Trophoblast cell (in vitro differentiated cells and primary cell): ENCODE measurements at regions not wholly inside any gene's neighbourhood (a gene's known extent, or its start where the extent isn't known, plus 50 kb on each side); places are given as distances from the start of the nearest gene placed in this dataset.
A peak's percentile ranks its signal among the peaks of the same experiment; 100 is the strongest.

Source experiments
- DNase-seq, 2 donors: peaks; one replicate each; pipeline ENCODE4 v3.0.0-alpha.2; 2016
- H2AFZ ChIP-seq: 2 replicates; pipeline ENCODE4 v1.6.1; 2013; ENCODE audit warnings: low read length, moderate library complexity, mild to moderate bottlenecking; ENCODE audit not compliant: insufficient read depth, poor library complexity
- H2AK5ac ChIP-seq: 2 replicates; pipeline ENCODE4 v1.6.1; 2013; ENCODE audit warnings: mild to moderate bottlenecking, low read length
- H2BK120ac ChIP-seq: 2 replicates; pipeline ENCODE4 v1.6.1; 2013; ENCODE audit warnings: low read length, mild to moderate bottlenecking, moderate library complexity; ENCODE audit not compliant: insufficient read depth, poor library complexity
- H2BK12ac ChIP-seq: 2 replicates; pipeline ENCODE4 v1.6.1; 2013; ENCODE audit warnings: mild to moderate bottlenecking, low read length, moderate library complexity
- H2BK5ac ChIP-seq: 2 replicates; pipeline ENCODE4 v1.6.1; 2013; ENCODE audit warnings: low read length, low read depth, moderate library complexity, mild to moderate bottlenecking; ENCODE audit not compliant: poor library complexity
- H3K14ac ChIP-seq: 2 replicates; pipeline ENCODE4 v1.6.1; 2013; ENCODE audit warnings: mild to moderate bottlenecking, low read length
- H3K18ac ChIP-seq: 2 replicates; pipeline ENCODE4 v1.6.1; 2013; ENCODE audit warnings: mild to moderate bottlenecking, low read length
- H3K23ac ChIP-seq: 2 replicates; pipeline ENCODE4 v1.6.1; 2013; ENCODE audit warnings: low read length
- H3K27ac ChIP-seq: 2 replicates; pipeline ENCODE4 v1.5.1; 2013; ENCODE audit warnings: low read depth, mild to moderate bottlenecking, inconsistent platforms, low read length, moderate library complexity
- H3K27me3 ChIP-seq: 2 replicates; pipeline ENCODE4 v1.6.1; 2013; ENCODE audit warnings: inconsistent platforms, mild to moderate bottlenecking, low read length, moderate library complexity; ENCODE audit not compliant: insufficient read depth
- H3K36me3 ChIP-seq, 2 experiments: 1 replicate in 1 of 2; 2 replicates in 1 of 2; pipeline ENCODE4 v1.6.1; 2013; ENCODE audit warnings: low read length in 2 of 2, mild to moderate bottlenecking in 2 of 2, moderate library complexity in 1 of 2; ENCODE audit not compliant: insufficient read depth in 2 of 2, control insufficient read depth in 1 of 2
- H3K4ac ChIP-seq: 2 replicates; pipeline ENCODE4 v1.6.1; 2013; ENCODE audit warnings: low read depth, mild to moderate bottlenecking, low read length, moderate library complexity
- H3K4me1 ChIP-seq, 2 experiments: 1 replicate in 1 of 2; 2 replicates in 1 of 2; pipeline ENCODE4 v1.6.1; 2013; ENCODE audit warnings: low read length in 2 of 2, mild to moderate bottlenecking in 2 of 2, moderate library complexity in 1 of 2; ENCODE audit not compliant: insufficient read depth in 2 of 2, control insufficient read depth in 1 of 2
- H3K4me2 ChIP-seq: 2 replicates; pipeline ENCODE4 v1.6.1; 2013; ENCODE audit warnings: inconsistent platforms, mild to moderate bottlenecking, low read length, moderate library complexity
- H3K4me3 ChIP-seq: 2 replicates; pipeline ENCODE4 v1.5.1; 2013; ENCODE audit warnings: mild to moderate bottlenecking, low read depth, low read length, inconsistent platforms
- H3K79me1 ChIP-seq: one replicate; pipeline ENCODE4 v1.6.1; 2013; ENCODE audit warnings: low read length
- H3K79me2 ChIP-seq: 2 replicates; pipeline ENCODE4 v1.6.1; 2013; ENCODE audit warnings: low read length, mild to moderate bottlenecking; ENCODE audit not compliant: control insufficient read depth, insufficient read depth, poor library complexity
- H3K9ac ChIP-seq: 2 replicates; pipeline ENCODE4 v1.6.1; 2013; ENCODE audit warnings: mild to moderate bottlenecking, low read length
- H3K9me3 ChIP-seq: 2 replicates; pipeline ENCODE4 v1.6.1; 2013; ENCODE audit warnings: low read depth, mild to moderate bottlenecking, control low read depth, inconsistent platforms, low read length; ENCODE audit not compliant: insufficient read depth
- H4K12ac ChIP-seq: 2 replicates; pipeline ENCODE4 v1.6.1; 2013; ENCODE audit warnings: low read depth, mild to moderate bottlenecking, low read length, moderate library complexity
- H4K8ac ChIP-seq: 2 replicates; pipeline ENCODE4 v1.6.1; 2013; ENCODE audit warnings: low read depth, mild to moderate bottlenecking, low read length, moderate library complexity
- H4K91ac ChIP-seq: one replicate; pipeline ENCODE4 v1.6.1; 2013; ENCODE audit warnings: low read depth, mild to moderate bottlenecking, low read length, moderate library complexity
- WGBS: extraction: QIAGEN DNeasy Blood & Tissue Kit; methylation state at CpG from one replicate; pipeline ENCODE4 v1.1.7; 2013; ENCODE audit warnings: missing lambda C conversion rate; ENCODE audit not compliant: insufficient read length, insufficient coverage; ENCODE audit errors: extremely low coverage; 5-methylcytosine and 5-hydroxymethylcytosine counted together

DNA sequence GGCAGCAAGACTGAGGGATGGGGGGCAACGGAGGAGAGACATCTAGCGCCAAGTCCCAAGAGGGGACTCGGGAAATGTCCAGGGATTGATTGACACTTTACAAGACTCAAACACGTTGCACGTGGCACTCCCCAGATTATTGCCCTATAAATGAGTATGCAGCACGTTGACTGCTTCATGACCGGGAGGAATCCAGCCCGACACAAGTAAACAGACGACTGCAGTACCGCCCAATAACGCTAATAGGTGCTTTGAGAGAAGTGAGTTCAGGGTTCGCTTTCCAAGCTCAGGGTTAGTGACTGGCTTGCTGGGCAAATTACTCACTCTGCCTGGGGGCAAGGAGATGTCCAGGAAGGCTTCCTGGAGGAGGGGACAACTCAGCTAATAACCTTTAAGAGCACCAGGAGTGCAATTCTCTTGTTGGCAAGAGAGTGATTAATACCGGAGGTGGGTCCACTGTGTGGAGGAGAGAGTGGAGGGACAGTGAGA, 73.3 kb upstream of the MYL10 start:
- H3K4me2 ChIP-seq: no peak overlapping the region
- no peaks in the 10 kb centered on the region for H3K27me3 ChIP-seq
- H3K4me3 ChIP-seq: no peak overlapping the region
- no peak overlapping the region for H2BK5ac ChIP-seq
- H4K12ac ChIP-seq: no peak overlapping the region
- no peak overlapping the region for H2AFZ ChIP-seq
- no peak overlapping the region for H3K18ac ChIP-seq
- H2AK5ac ChIP-seq: no peak overlapping the region
- peak; percentile 87 to 94 for DNase-seq
- no peak overlapping the region for H3K4ac ChIP-seq
- H3K14ac ChIP-seq: no peak overlapping the region
- H3K23ac ChIP-seq: no peak overlapping the region
- no peaks in the 10 kb centered on the region for H3K79me1 ChIP-seq
- H3K9me3 ChIP-seq: peaks cover 11% of the 10 kb centered on the region
- WGBS: no CpG with 5 or more reads among the region's 13 CpGs
- no peak overlapping the region for H2BK120ac ChIP-seq
- H4K8ac ChIP-seq: no peak overlapping the region
- no peaks in the 10 kb centered on the region for H3K79me2 ChIP-seq
- no peak overlapping the region for H4K91ac ChIP-seq
- no peak overlapping the region for H2BK12ac ChIP-seq
- no peaks in the 10 kb centered on the region for H3K4me1 ChIP-seq
- no peak overlapping the region for H3K9ac ChIP-seq
- no peaks in the 10 kb centered on the region for H3K36me3 ChIP-seq
- H3K27ac ChIP-seq: no peak overlapping the region

DNA sequence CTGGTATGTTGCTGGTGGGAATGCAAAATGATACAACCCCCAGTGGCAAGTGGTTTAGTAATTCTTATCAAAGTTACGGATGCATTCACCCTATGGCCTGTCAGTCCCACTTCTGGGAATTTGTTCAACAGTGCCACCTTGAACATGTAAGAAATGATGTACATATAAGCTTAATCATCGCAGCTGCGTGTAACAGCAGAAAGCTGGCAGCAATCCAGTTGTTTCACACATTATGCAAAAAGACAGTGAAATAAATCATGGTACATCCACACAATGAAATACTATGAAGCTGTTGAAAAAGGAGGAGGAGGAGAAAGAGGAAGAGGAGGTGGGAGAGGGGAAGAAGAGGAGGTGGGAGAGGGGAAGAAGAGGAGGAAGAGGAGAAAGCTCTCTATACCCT, 76.2 kb upstream of the MYL10 start:
- no peak overlapping the region for H2BK120ac ChIP-seq
- no peak overlapping the region for H2BK5ac ChIP-seq
- H3K27ac ChIP-seq: no peak overlapping the region
- no peak overlapping the region for H2AK5ac ChIP-seq
- no peak for DNase-seq
- H3K4me1 ChIP-seq: no peaks in the 10 kb centered on the region
- H3K14ac ChIP-seq: no peak overlapping the region
- no peaks in the 10 kb centered on the region for H3K9me3 ChIP-seq
- no peak overlapping the region for H3K18ac ChIP-seq
- H4K12ac ChIP-seq: no peak overlapping the region
- no peaks in the 10 kb centered on the region for H3K79me1 ChIP-seq
- H3K27me3 ChIP-seq: no peaks in the 10 kb centered on the region
- H3K36me3 ChIP-seq: no peaks in the 10 kb centered on the region
- no peak overlapping the region for H3K23ac ChIP-seq
- H3K79me2 ChIP-seq: no peaks in the 10 kb centered on the region
- H4K8ac ChIP-seq: no peak overlapping the region
- no peak overlapping the region for H2AFZ ChIP-seq
- H2BK12ac ChIP-seq: no peak overlapping the region
- WGBS: no CpG with 5 or more reads among the region's 3 CpGs
- H4K91ac ChIP-seq: no peak overlapping the region
- H3K4me2 ChIP-seq: no peak overlapping the region
- H3K4me3 ChIP-seq: no peak overlapping the region
- no peak overlapping the region for H3K9ac ChIP-seq
- no peak overlapping the region for H3K4ac ChIP-seq

DNA sequence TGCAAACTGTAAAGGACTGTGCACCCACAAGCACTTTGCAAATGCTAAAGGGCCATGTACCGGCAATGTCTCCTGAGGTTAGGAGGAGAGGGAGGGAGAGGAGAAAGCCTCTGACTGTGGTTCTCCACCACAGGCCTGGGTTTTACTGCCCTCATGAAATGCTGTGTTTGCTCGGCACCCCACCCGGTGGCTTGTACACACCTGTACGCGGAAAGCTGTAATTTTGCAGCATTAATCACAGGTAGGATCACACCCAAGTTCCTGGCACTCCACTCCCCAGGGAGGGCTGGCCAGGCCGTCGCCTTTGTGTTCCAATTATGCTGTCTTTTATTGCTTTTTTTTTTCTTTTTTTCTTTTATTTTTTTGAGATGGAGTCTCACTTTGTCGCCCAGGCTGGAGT, 78.5 kb upstream of the MYL10 start:
- no CpG with 5 or more reads among the region's 8 CpGs for WGBS
- Histone ChIP-seq H3K27me3 (no peaks in the 10 kb centered on the region), H3K4me3 (no peak overlapping the region), H4K12ac (no peak overlapping the region), H3K4me1 (no peaks in the 10 kb centered on the region), H3K4me2 (no peak overlapping the region), H2BK5ac (no peak overlapping the region), H4K8ac (no peak overlapping the region), H2AK5ac (no peak overlapping the region), H3K23ac (no peak overlapping the region), H2AFZ (no peak overlapping the region), H3K27ac (no peak overlapping the region), H3K36me3 (no peaks in the 10 kb centered on the region), H2BK120ac (no peak overlapping the region), H3K18ac (no peak overlapping the region), H3K9ac (no peak overlapping the region), H3K9me3 (no peaks in the 10 kb centered on the region), H2BK12ac (no peak overlapping the region), H3K14ac (no peak overlapping the region), H3K79me2 (no peaks in the 10 kb centered on the region), H3K79me1 (no peaks in the 10 kb centered on the region), H3K4ac (no peak overlapping the region), H4K91ac (no peak overlapping the region)
- no peak for DNase-seq

DNA sequence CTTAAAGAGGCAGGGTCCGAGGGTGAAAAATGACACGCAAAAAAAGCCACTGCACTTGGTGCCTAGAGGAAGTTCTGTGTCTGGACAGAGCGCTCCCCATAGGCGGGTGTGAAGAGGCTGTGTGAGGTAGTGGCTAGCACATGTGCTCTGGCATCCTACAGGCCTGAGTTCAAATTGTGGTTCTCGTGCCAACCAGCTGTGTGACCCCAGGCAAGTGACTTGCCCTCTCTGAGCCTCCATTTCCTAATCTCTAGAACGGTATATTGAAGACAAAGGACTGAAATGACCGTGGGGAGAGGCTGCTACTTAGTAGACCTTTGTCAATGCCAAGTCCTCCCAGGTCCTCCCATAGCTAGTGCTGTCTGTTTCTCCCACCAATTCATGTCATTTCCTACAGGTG, 79.1 kb upstream of the MYL10 start:
- H3K27ac ChIP-seq: no peak overlapping the region
- no peak overlapping the region for H3K23ac ChIP-seq
- H3K4me1 ChIP-seq: no peaks in the 10 kb centered on the region
- H3K79me2 ChIP-seq: no peaks in the 10 kb centered on the region
- H3K36me3 ChIP-seq: no peaks in the 10 kb centered on the region
- no peak overlapping the region for H3K9ac ChIP-seq
- H2AK5ac ChIP-seq: no peak overlapping the region
- no peak overlapping the region for H4K91ac ChIP-seq
- H3K9me3 ChIP-seq: no peaks in the 10 kb centered on the region
- H3K79me1 ChIP-seq: no peaks in the 10 kb centered on the region
- H2BK5ac ChIP-seq: no peak overlapping the region
- DNase-seq: no peak
- H3K27me3 ChIP-seq: no peaks in the 10 kb centered on the region
- no peak overlapping the region for H3K4me2 ChIP-seq
- H3K4ac ChIP-seq: no peak overlapping the region
- no peak overlapping the region for H3K4me3 ChIP-seq
- no CpG with 5 or more reads among the region's 7 CpGs for WGBS
- H2AFZ ChIP-seq: no peak overlapping the region
- H3K18ac ChIP-seq: no peak overlapping the region
- no peak overlapping the region for H4K8ac ChIP-seq
- H3K14ac ChIP-seq: no peak overlapping the region
- no peak overlapping the region for H2BK120ac ChIP-seq
- H2BK12ac ChIP-seq: no peak overlapping the region
- no peak overlapping the region for H4K12ac ChIP-seq
